GM18502 (cell line): ENCODE measurements at regions not wholly inside any gene's neighbourhood (a gene's known extent, or its start where the extent isn't known, plus 50 kb on each side); places are given as distances from the start of the nearest gene placed in this dataset.
"Not testable (repeated sequence)": the region's sequence is repeated elsewhere in the genome, so short reads cannot be mapped to it uniquely, and the experiment has no call there.

Source experiments
- ATAC-seq: cut with Tn5 transposase; IDR thresholded peaks from one replicate; pipeline ENCODE4 v1.9.1; 2021; ENCODE audit warnings: mild to moderate bottlenecking; ENCODE audit not compliant: unreplicated experiment, poor library complexity

DNA sequence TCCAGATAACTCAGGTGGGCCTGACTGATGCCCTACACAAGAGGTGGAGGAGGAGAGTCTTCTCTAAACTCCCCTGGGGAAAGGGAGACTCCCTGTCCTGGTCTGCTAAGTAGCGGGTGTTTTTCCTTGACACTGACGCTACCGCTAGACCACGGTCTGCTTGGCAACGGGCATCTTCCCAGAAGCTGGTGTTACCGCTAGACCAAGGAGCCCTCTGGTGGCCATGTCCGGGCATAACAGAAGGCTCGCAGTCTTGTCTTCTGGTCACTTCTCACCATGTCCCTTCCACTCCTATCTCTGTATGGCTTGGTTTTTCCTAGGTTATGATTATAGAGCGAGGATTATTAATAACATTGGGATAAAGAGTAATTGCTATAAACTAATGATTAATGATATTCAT is 965.5 kb downstream of the TMEM121 start:
- ATAC-seq = no peak

DNA sequence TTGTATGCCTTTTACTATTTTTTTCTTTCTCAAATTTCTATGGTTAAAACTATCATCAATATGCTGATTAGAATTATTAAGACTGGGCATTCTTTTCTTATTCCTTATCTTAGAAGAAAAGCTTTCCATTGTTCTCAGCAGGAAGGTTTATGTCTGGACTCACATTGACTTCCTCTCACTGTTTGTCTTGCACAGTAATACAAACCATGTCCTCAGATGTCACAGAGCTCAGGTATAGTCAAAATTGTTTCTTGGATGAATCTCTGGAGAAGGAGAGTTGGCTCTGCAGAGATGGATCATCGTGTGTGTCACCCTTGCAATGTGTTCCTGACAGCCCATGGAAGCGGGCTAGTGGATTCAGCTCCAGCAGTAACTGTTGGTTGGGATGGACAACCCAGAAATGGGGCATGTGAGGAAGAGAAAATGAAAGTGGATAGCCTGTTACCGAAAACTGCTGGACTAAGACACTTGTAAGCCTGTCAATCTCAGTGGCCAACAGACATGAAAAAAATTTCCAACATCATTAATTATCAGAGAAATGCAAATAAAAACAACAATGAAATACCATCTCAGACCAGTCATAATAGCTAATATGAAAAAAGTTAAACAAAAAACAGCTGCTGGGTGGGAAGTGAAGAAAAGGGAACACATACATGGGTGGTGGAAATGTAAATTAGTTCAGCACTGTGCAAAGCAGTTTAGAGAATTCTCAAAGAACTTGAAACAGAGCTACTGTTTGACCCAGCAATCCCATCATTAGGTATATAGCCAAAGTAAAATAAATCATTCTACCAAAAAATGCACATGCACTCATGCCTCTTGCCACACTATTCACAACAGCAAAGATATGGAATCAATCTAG is 967.8 kb downstream of the TMEM121 start:
- ATAC-seq = no peak

DNA sequence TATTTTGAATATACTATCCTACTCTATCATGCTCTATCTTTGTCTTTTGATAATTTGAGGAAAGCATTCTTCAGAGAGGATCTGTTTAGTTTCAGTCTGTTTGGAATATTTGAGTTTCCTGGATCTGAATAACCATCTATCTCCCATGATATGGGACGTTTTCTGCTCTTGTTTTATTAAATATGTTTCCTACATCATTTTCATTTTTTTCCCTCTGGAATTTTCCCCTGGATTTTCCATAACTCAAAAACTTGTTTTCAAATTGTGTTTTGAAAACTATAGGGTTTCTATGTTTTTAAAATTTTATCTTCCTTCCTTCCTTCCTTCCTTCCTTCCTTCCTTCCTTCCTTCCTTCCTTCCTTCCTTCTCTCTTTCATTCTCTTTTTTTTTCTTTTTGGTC is 974.2 kb downstream of the TMEM121 start:
- ATAC-seq = no peak

DNA sequence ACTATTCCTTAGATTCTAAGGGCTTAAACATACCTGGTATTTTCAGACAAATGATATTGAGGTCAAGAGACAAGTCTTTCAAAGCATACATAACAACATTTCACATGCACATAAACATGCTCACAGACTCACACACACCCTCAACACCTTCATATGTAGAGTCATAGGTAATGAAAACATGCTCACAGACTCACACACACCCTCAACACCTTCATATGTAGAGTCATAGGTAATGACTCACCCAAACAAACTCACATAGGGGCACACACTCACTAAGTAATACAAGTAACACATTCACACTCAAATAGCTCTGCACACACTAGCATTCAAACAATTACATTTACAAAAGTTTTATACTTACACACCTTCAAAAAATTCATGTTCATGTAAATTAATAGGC is 975.5 kb downstream of the TMEM121 start:
- no peak for ATAC-seq

DNA sequence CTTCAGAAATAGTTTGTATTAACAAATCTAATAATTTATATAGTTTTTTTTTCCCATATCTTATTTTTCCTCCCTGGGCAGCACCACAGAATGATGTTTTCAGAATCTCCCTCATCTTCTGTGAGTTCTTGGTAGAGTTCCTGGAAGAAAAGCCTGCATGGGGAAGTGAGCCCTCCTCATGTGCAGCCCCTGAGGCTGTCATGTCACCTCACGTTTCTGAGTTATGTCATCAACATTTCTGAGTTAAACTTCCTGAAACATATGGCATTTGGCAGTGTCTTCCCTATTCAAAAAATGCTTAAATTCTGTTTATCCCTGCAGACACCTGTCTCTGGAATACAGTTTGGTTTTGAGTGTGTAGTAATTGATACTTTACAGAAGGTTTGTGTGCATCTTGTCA is 979.0 kb downstream of the TMEM121 start:
- ATAC-seq = no peak

DNA sequence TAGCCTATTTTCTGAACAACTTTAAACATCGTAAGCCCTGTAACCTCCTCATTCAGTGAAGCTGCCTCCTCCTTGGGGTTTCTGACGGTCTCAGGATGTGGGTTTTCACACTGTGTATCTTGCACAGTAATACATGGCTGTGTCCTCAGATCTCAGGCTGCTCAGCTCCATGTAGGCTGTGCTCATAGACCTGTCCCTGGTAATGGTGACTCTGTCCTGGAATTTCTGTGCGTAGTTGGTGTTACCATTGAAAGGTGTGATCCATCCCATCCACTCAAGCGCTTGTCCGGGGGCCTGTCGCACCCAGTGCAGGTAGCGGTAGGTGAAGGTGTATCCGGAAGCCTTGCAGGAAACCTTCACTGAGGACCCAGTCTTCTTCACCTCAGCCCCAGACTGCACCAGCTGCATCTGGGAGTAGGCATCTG is 980.5 kb downstream of the TMEM121 start:
- ATAC-seq = no peak

DNA sequence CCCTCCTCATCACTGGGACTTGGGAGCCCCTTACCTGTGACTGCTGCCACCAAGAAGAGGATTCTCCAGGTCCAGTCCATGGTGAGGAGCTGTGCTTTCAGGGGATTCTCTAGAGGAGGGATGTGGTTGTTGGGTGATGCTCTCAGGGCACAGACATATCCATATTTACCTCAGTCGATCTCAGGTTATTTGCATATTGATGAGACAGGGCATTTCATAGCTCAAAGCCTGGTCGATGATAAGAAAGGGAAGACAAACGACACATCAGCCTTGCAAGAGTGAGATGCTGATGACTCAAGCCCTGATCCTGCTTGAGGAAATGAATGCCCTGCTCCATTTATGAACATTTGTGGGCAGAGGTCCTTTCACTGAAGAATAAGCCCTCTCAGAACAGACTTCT is 981.0 kb downstream of the TMEM121 start:
- ATAC-seq = no peak

DNA sequence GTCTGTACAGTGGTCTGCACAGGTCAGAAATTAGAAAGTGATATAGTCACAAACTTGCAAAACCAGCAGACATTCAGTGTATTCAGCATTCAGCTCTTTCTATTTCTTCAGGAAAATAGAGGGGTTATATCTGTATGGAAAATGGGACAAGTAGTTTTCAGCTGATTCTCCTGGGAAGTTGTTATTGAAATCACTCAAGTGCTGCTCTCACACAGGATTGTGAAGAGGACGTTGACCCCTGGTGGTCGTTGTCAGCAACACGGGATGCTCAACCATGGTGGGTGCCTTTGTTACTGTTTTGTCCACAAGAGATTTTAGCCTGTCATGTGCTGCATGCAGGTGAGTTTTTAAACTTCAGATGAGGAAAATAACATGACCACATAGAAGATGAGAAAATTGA is 981.8 kb downstream of the TMEM121 start:
- no peak for ATAC-seq

DNA sequence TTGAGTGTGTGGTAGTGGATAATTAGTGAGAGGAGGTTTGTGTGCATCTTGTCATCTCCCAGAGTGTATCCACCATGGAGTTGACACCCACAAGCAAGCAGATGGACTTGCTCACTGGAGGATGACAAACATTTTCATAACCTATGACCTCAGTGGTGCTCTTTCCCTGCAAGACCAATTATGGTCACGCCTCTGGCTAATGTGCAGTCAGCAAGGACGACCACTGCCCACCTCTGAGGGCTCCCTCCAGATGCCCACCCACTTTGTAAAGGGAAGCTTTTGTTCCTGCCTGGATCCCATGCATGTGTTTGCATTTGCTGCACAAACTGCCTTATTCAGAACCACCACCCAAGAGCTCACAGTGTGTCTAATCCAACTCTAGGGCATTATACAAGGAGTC is 982.8 kb downstream of the TMEM121 start:
- no peak for ATAC-seq

DNA sequence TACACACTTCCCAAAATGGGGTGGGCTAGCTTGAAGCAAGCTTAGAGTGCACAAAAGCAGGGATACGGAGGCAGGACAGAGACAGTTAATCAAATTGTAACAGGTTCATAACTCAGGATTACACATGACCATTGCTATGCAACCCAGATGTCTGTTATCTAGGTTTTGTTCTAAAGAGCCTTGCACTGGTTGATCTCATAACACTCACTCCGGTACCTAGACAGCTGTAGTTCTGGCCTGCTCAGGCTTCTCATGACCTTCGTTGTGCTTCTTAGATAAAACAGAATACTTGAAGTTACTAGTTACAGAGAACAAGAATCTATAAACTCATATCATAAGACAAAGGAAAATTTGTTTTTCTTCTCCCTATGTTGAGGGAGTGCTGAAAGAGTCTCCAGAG is 983.4 kb downstream of the TMEM121 start:
- no peak for ATAC-seq

DNA sequence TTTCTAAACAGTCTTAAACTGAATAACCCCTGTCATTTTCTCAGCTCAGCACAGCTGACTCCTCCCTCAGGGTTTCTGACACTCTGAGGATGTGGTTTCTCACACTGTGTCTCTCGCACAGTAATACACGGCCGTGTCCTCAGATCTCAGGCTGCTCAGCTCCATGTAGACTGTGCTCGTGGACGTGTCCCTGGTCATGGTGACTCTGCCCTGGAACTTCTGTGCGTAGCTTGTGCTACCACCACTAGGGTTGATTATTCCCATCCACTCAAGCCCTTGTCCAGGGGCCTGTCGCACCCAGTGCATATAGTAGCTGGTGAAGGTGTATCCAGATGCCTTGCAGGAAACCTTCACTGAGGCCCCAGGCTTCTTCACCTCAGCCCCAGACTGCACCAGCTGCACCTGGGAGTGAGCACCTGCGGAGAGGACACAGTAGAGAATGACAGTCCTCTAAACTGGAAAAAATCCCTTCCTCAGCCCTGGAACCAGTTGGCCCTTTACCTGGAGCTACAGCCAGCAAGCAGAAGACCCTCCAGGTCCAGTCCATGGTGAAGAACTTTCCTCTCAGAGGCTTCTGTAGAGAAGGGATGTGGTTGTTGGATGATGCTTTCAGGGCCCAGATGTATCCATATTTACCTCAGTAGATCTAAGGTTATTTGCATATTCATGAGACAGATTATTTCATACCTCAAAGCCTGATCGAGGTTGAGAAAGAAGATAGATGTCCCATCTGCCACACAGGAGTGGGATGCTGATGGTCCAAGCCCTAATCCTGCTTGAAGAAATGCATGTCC is 984.8 kb downstream of the TMEM121 start:
- no peak for ATAC-seq

DNA sequence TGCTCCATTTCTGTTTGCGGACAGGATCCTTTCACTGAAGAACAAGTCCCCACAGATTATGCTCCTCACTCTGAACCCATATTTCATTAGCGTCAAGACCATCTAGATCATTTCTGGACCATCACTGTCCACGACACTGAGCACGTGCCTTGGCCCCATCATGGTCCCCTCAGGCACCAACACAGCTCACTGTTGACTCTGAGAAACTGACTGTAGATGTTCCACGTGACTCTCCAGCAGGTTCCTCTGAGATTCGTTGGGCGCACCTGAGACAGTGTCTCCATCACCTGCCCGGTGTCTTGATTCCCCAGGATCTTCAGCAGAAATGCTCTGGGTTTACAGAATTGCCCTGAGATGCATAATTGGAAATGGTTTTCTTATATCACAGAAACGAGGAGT is 985.4 kb downstream of the TMEM121 start:
- no peak for ATAC-seq

DNA sequence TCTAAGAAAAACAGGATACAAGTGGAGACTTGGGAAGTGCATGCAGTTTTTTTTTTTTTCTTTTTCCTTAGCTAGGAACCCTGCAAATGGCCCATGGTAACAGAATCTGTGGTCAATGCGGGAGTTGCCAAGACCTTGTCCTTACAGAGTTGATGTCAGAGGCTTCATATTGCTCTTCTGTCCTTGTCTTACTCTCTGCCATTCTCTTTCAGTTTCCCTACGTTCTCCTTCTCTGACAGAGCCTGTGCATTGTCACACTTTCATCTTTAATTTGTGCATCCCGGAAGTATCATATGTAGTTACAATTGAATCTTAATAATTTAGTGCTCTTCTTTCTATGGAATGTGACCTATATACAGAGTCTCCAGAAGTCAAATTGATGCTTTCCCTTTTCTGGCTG is 986.9 kb downstream of the TMEM121 start:
- no peak for ATAC-seq

DNA sequence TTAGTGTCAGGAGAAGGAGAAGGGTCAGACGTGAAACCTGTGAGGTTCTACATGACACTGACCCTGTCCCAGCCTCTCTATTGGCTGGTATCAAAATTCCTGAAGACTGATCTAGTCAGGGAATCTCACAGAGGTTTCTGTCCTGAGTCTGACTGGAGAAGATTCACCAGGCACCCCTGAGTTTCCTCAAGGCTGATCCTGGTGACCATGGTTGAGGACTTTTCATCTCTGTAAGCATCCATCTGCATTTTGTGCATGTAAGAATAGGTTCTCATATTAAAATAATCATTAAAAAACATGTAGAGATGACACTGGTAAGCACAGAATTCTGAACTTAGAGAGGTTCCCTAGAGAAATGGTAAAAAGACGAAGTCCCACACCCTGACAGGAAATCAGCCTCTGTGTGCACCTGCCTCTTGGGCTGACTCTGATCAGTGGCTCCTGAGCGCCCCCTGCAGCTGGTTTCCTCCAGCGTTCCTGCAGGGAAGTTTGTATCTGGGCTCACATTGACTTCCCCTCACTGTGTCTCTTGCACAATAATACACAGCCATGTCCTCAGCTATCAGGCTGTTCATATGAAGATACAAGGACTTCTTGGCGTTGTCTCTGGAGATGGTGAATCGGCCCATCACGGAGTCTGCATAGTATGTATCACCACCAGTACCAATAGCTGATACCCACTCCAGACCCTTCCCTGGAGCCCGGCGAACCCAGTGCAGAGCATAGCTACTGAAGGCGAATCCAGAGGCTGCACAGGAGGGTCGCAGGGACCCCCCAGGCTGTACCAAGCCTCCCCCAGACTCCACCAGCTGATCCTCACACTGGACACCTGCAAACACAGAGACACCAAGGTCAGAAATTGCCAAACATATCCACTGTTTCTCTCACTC is 991.9 kb downstream of the TMEM121 start:
- ATAC-seq = no peak

DNA sequence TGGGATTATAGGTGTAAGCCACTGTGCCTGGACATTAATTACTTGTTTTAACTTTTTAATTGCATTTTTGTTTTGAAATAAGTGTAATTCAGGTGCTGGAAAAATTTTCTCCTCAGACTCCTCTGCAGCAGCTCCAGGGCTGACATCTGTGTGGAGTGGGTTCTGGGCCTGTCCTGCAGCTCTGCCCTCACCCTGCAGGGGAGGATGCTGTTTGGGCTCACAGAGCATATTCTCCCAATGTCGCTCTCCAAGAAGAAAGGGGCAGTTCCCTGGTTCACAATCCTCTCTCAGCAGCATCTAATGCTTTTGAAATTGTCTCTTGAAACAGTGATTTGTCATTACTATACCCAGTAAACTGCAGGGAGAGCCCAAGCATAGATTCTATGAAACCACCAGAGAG is 995.7 kb downstream of the TMEM121 start:
- ATAC-seq = not testable (repeated sequence)

DNA sequence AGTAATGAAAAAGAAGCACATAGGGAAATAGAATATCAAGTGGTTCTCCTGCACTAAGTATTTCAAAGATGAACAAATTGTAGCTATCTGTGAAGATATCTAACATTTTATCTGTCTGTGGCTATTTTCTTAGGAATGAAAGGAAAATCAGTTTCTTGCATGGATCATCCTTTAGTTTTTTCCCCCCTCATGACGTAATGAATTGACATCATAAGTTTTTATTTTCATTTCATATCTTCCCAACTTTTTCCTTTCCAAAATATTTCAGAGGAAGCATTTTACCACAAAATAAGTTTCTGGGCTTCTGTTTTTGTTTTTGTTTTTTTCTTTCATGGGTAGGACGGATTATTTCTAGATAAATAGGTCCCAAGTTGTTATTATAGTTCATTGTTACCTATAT is 996.6 kb downstream of the TMEM121 start:
- ATAC-seq = no peak

DNA sequence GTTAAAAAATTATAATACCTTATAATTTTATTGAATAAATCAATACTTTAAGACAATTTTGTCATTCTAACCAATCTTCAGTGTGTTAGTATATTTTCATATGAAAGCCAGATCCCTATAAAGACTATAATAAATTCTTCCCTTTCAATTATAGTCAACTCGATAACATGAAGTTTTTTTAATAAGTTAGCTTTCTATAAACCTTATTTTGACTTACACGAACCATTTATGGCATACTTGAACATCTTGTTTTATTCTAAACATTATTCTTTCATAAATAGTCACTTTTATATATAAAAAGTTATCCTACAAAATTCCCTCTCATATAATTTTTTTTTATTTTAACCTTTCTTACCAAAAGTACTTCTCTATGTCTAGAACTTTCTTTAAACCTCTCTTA is 1002.3 kb downstream of the TMEM121 start:
- ATAC-seq = no peak

DNA sequence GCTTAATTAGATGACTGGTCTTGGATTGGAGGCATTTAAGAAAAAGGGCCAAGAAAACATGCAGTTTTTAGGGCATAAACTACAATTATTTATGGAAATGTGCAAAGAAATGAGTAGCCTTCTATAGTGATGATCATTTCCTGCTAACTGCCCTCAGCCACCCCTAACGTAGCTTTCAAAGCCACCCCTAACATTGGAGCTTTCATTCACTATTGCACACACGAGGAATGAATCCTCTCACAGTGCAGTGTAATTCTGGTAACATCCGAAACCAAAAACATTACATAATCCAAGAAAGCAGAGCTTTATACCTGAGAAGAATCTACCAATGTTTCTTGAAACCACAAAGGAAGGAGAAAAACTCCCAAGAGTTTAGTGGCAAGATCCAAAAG is 1003.6 kb downstream of the TMEM121 start:
- ATAC-seq = no peak

DNA sequence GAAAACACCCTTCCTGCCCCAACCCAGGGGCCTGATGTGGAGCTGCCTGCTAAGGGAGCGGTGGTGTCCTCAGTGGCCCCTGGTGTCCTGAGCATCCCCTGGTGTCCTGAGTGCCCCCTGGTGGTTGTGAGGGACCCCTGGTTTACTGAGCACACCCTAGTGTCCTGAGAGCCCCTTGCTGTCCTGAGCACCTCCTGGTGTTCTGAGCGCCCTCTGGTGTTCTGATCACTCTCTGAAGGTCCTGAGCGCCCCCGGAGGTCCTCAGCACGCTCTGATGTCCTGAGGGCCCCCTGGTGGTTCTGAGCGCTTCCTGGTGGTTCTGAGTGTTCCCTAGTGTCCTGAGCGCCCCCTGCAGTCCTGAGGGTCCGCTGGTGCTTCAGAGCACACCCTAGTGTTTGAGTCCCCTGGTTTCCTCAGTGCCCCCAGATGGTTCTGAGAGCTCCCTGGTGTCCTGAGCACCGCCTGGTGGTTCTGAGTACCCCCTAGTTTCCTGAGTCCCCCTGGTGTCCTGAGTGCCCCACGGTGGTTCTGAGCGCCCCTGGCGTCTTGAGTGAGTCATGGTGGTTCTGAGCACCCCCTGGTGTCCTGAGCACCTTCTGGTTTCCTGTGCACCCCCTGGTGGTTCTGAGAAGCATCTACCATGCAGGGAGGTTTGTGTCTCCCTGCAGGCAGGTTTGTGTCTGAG is 1004.2 kb downstream of the TMEM121 start:
- no peak for ATAC-seq

DNA sequence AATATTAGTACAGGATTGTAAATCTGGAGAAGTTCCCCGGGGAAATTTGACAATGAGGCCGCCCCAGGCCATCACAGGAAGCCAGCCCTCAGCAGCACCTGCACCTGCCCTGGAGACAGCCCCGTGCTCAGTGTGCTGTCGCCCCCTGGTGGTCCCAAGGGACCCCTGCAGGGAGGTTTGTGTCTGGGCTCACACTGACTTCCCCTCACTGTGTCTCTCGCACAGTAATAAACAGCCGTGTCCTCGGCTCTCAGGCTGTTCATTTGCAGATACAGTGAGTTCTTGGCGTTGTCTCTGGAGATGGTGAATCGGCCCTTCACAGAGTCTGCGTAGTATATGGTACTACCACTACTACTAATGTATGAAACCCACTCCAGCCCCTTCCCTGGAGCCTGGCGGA is 1011.2 kb downstream of the TMEM121 start:
- ATAC-seq = not testable (repeated sequence)
